IPS DF 6.9 (cell line): ENCODE measurements at regions not wholly inside any gene's neighbourhood (a gene's known extent, or its start where the extent isn't known, plus 50 kb on each side); places are given as distances from the start of the nearest gene placed in this dataset.
A peak's percentile ranks its signal among the peaks of the same experiment; 100 is the strongest.
"Not testable (repeated sequence)": the region's sequence is repeated elsewhere in the genome, so short reads cannot be mapped to it uniquely, and the experiment has no call there.

ENCODE experiments used
- DNase-seq: peaks from one replicate; pipeline ENCODE4 v3.0.0-alpha.2; 2013; ENCODE audit warnings: low read depth, low spot score
- H3K27ac ChIP-seq: one replicate; pipeline ENCODE4 v1.5.1; 2013; ENCODE audit warnings: low read length, control low read depth
- H3K27me3 ChIP-seq: 2 replicates; pipeline ENCODE4 v1.6.1; 2013; ENCODE audit warnings: mild to moderate bottlenecking, low read length; ENCODE audit not compliant: control insufficient read depth, insufficient read depth
- H3K36me3 ChIP-seq: 2 replicates; pipeline ENCODE4 v1.6.1; 2013; ENCODE audit warnings: low read length; ENCODE audit not compliant: control insufficient read depth, insufficient read depth
- H3K4me1 ChIP-seq: 2 replicates; pipeline ENCODE4 v1.6.1; 2013; ENCODE audit warnings: low read length; ENCODE audit not compliant: control insufficient read depth, insufficient read depth
- H3K4me3 ChIP-seq: 2 replicates; pipeline ENCODE4 v1.5.1; 2013; ENCODE audit warnings: mild to moderate bottlenecking, low read length
- H3K9me3 ChIP-seq: 2 replicates; pipeline ENCODE4 v1.6.1; 2013; ENCODE audit warnings: low read length, inconsistent platforms; ENCODE audit not compliant: control insufficient read depth, insufficient read depth
- WGBS: extraction: QIAGEN DNeasy Blood & Tissue Kit; methylation state at CpG from one replicate; pipeline ENCODE4 v1.1.7; 2013; ENCODE audit warnings: mixed read lengths, missing lambda C conversion rate; ENCODE audit not compliant: insufficient read length, insufficient coverage; 5-methylcytosine and 5-hydroxymethylcytosine counted together

DNA sequence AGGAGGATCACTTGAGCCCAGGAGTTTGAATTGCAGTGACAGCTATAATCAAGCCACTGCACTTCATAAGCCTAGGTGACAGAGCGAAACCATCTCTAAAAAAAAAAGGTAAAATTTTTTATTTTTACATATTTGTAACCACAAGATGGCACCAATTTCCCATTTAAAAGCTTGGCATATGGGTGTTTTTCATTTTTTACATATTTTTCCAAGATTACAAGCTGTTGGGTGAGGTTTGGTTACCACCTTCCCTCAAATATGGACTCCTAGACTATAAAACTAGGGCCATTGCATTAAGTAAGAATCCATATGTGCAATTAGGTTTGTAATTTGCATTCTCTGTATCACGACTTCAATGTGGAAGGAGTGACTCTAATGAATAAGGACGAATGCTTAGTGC, 129.3 kb upstream of the ACBD5 start:
- no peak for DNase-seq
- H3K27ac ChIP-seq, result no peak overlapping the region
- H3K9me3 ChIP-seq, result no peaks in the 10 kb centered on the region
- no peaks in the 10 kb centered on the region for H3K4me1 ChIP-seq
- no peak overlapping the region for H3K4me3 ChIP-seq
- no peaks in the 10 kb centered on the region for H3K36me3 ChIP-seq
- no CpG with 5 or more reads among the region's 3 CpGs for WGBS
- no peaks in the 10 kb centered on the region for H3K27me3 ChIP-seq

DNA sequence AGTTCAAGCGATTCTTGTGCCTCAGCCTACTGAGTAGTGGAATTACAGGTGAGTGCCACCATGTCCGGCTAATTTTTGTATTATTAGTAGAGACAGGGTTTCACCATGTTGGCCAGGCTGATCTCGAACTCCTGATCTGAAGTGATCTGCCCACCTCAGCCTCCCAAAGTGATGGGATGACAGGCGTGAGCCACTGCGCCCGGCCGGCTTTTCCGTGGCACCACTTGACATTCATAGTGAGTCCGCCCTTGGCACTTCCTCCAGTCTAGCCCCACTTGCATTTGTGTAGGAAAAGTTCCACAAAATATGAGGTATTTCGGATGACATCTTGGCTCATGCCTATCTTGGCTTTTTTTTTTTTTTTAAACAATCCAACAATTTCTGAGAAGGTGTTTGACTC, 128.1 kb upstream of the ACBD5 start:
- Histone ChIP-seq H3K36me3 (no peaks in the 10 kb centered on the region), H3K27ac (no peak overlapping the region), H3K4me1 (no peaks in the 10 kb centered on the region), H3K9me3 (no peaks in the 10 kb centered on the region), H3K27me3 (no peaks in the 10 kb centered on the region), H3K4me3 (no peak overlapping the region)
- no CpG with 5 or more reads among the region's 10 CpGs for WGBS
- no peak for DNase-seq

- Histone ChIP-seq H3K27ac (no peak overlapping the region), H3K27me3 (no peaks in the 10 kb centered on the region), H3K9me3 (no peaks in the 10 kb centered on the region), H3K36me3 (no peaks in the 10 kb centered on the region), H3K4me3 (no peak overlapping the region), H3K4me1 (no peaks in the 10 kb centered on the region)
- WGBS, result no CpG with 5 or more reads among the region's 1 CpG
- DNase-seq, result no peak
These were observed 126.2 kb upstream of the ACBD5 start for GRCh38 chr10:27366769-27367168.

DNA sequence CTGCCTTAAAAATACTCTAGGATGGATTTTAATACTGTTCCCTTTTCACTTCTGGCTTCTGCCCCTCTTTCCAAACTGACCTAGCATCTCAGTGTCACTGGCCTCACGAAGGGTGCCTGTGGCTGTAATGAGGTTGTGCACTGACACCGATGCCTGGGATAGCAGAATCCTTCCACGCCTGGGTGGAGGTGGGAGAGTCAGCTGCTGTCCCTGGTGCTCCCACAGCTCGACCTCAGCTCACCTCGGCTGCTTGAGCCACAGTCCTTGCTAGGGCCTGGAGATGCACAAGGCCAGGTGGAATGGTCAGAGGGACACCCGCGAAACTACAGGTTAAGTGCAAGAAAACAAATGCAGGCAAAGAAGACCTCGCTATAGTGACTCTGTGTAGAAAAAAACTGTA, 123.4 kb upstream of the ACBD5 start:
- H3K27ac ChIP-seq, result no peak overlapping the region

GRCh38 chr10:27360581-27361172, 120.1 kb upstream of the ACBD5 start:
- no peaks in the 10 kb centered on the region for H3K27me3 ChIP-seq
- no peaks in the 10 kb centered on the region for H3K9me3 ChIP-seq
- H3K4me1 ChIP-seq, result no peaks in the 10 kb centered on the region
- peak; percentile 58 for DNase-seq
- WGBS, result no CpG with 5 or more reads among the region's 3 CpGs
- no peaks in the 10 kb centered on the region for H3K36me3 ChIP-seq
- no peak overlapping the region for H3K4me3 ChIP-seq
- no peak overlapping the region for H3K27ac ChIP-seq

More for the DNA sequence above, 123.4 kb upstream of the ACBD5 start:
- WGBS, result no CpG with 5 or more reads among the region's 8 CpGs
- no peaks in the 10 kb centered on the region for H3K4me1 ChIP-seq
- no peaks in the 10 kb centered on the region for H3K27me3 ChIP-seq
- DNase-seq, result no peak
- no peaks in the 10 kb centered on the region for H3K36me3 ChIP-seq
- no peak overlapping the region for H3K4me3 ChIP-seq
- no peaks in the 10 kb centered on the region for H3K9me3 ChIP-seq

GRCh38 chr10:27359792-27360355, 119.3 kb upstream of the ACBD5 start:
- WGBS, result 100% methylated on average over 1 of the region's 12 CpGs
- H3K36me3 ChIP-seq, result no peaks in the 10 kb centered on the region
- H3K27ac ChIP-seq, result no peak overlapping the region
- no peaks in the 10 kb centered on the region for H3K9me3 ChIP-seq
- H3K4me3 ChIP-seq, result no peak overlapping the region
- DNase-seq, result no peak
- no peaks in the 10 kb centered on the region for H3K27me3 ChIP-seq
- no peaks in the 10 kb centered on the region for H3K4me1 ChIP-seq

- no peak overlapping the region for H3K4me3 ChIP-seq
- no peaks in the 10 kb centered on the region for H3K27me3 ChIP-seq
- H3K36me3 ChIP-seq, result no peaks in the 10 kb centered on the region
- no peaks in the 10 kb centered on the region for H3K9me3 ChIP-seq
- no peaks in the 10 kb centered on the region for H3K4me1 ChIP-seq
- no peak for DNase-seq
- no CpG with 5 or more reads among the region's 8 CpGs for WGBS
- H3K27ac ChIP-seq, result no peak overlapping the region
These were observed 116.1 kb upstream of the ACBD5 start for GRCh38 chr10:27356738-27357137.

DNA sequence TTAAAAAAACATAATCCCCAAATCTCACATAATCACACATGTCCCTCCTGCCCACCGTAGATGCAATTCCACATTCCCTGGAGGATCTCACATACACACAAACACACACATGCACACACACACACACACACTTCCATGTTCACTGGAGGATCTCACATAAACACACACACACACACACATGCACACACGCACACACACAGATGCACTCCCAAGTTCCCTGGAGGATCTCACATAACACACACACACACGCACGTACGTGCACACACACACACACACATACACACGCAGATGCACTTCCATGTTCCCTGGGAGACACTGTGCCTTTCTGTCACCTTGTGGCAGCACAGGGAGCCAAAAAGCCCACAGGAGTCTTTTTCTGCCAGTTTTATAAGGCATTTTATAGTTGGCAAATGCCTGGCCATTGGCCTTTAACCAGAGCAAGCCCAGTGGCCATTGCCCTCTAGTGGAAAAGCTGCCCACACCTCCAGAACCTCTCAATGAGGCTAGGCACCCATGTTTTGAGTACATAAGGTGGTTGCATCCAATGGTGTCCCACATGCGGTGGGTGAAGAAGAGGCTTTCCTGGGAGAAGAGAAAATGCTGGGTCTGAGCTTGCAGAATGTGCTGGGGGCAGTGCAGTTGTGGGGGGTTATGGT, 115.4 kb upstream of the ACBD5 start:
- no peaks in the 10 kb centered on the region for H3K4me1 ChIP-seq
- H3K4me3 ChIP-seq, result no peak overlapping the region
- H3K9me3 ChIP-seq, result no peaks in the 10 kb centered on the region
- no peak overlapping the region for H3K27ac ChIP-seq
- no CpG with 5 or more reads among the region's 7 CpGs for WGBS
- no peak for DNase-seq
- H3K27me3 ChIP-seq, result no peaks in the 10 kb centered on the region
- H3K36me3 ChIP-seq, result no peaks in the 10 kb centered on the region

DNA sequence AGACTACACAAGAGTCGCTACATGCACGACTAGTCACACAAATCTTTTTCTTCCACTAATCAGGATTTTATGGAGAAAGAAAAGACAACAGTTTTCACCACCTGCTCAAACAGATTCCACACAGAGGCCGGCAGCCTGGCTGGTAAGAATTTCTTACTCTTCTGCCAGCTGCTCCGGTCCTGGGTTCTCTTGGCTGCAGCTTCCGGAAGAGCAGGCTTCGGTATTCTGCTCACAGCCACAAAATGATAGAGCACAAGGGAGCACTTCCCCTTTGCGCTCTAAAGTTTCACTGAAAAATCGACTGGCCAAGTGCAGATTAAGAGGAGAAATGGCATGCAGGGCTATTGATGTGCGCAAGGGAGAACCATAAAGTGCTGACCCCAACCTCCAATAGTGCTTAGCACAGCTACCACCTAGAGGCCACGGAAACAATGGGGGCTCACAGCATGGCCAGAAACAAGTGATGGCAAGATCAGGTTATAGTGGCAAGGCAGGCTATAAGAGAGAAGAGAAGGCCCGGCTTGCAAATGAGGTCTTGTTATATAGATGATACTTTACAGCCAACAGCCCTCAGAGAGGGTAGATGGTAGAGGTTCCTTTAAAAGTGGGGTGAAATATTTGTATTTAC, 114.2 kb upstream of the ACBD5 start:
- DNase-seq, H3K4me3 ChIP-seq, H3K27ac ChIP-seq, H3K27me3 ChIP-seq, H3K36me3 ChIP-seq, H3K4me1 ChIP-seq, H3K9me3 ChIP-seq: not testable (repeated sequence)
- WGBS, result no CpG with 5 or more reads among the region's 11 CpGs

DNA sequence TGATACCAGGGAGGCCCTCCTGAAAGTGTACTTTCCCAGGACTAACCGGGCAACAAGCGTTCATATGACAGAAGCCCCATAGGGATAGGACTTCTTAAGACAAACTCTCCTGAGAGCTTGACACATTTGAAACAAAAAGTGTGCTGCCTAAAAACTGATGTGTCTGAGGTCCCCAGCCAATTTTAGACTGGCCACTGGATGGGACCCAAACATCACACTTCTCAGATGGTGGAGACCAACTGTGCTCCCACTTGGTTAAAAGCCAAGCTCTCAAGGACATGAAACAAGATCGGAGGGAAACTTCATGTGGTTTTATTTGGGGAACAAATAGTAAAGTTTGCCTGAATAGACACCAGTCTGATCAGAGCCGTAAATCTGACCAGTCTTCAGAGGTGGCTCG, 113.5 kb upstream of the ACBD5 start:
- not testable (repeated sequence) for H3K4me1 ChIP-seq, H3K27ac ChIP-seq, H3K36me3 ChIP-seq, H3K4me3 ChIP-seq, H3K9me3 ChIP-seq, DNase-seq, H3K27me3 ChIP-seq
- WGBS, result no CpG with 5 or more reads among the region's 5 CpGs
